SK-N-DZ (cell line): ENCODE measurements at regions not wholly inside any gene's neighbourhood (a gene's known extent, or its start where the extent isn't known, plus 50 kb on each side); places are given as distances from the start of the nearest gene placed in this dataset.

Source experiments
- DNase-seq: peaks from one replicate; pipeline ENCODE4 v3.0.0-alpha.2; 2015; ENCODE audit warnings: low spot score

- DNase-seq, result no peak
Measured at GRCh38 chr12:18207266-18207665, 54.1 kb upstream of the PIK3C2G start.

- DNase-seq, result no peak
Measured at GRCh38 chr12:18206198-18206597, 55.1 kb upstream of the PIK3C2G start.

GRCh38 chr12:18204053-18204452 lies 57.3 kb upstream of the PIK3C2G start:
- no peak for DNase-seq

- no peak for DNase-seq
Measured at GRCh38 chr12:18192119-18192518, 69.2 kb upstream of the PIK3C2G start.

- DNase-seq, result no peak
Measured at GRCh38 chr12:18183141-18183540, 78.2 kb upstream of the PIK3C2G start.

- no peak for DNase-seq
Measured at GRCh38 chr12:18171571-18171970, 81.6 kb upstream of the RERGL start.

- no peak for DNase-seq
Measured at GRCh38 chr12:18168016-18168415, 78.0 kb upstream of the RERGL start.

GRCh38 chr12:18165889-18166288 lies 75.9 kb upstream of the RERGL start:
- no peak for DNase-seq

- DNase-seq, result no peak
Measured at GRCh38 chr12:18165422-18165871, 75.5 kb upstream of the RERGL start.

- DNase-seq, result no peak
Measured at GRCh38 chr12:18160901-18161300, 70.9 kb upstream of the RERGL start.

GRCh38 chr12:18158774-18159557 lies 69.0 kb upstream of the RERGL start:
- DNase-seq, result peak; percentile 57

- DNase-seq, result no peak
Measured at GRCh38 chr12:18153826-18154225, 63.8 kb upstream of the RERGL start.

- no peak for DNase-seq
Measured at GRCh38 chr12:18151036-18151435, 61.0 kb upstream of the RERGL start.

GRCh38 chr12:18148961-18149360 lies 59.0 kb upstream of the RERGL start:
- no peak for DNase-seq

- no peak for DNase-seq
Measured at GRCh38 chr12:18146363-18146762, 56.4 kb upstream of the RERGL start.

GRCh38 chr12:18145924-18146323 lies 55.9 kb upstream of the RERGL start:
- DNase-seq, result no peak

- no peak for DNase-seq
Measured at GRCh38 chr12:18141048-18141982, 51.3 kb upstream of the RERGL start.

- DNase-seq, result peak; percentile 42
Measured at GRCh38 chr12:18139989-18140596, 50.1 kb upstream of the RERGL start.
